Gastrocnemius medialis (tissue), 4 donors: ENCODE measurements at regions not wholly inside any gene's neighbourhood (a gene's known extent, or its start where the extent isn't known, plus 50 kb on each side); places are given as distances from the start of the nearest gene placed in this dataset.

ENCODE experiments used
- ATAC-seq, 2 donors: fragments of 150-250 bp; one replicate each; pipeline ENCODE4 v1.9.1; 2016
- DNase-seq, 2 donors: peaks; one replicate each; pipeline ENCODE4 v3.0.0-alpha.2; 2019
- H3K27ac ChIP-seq, 4 donors: fragments of 200-600 bp; sonication (generic); 1 replicate in 1 of 4; 2 replicates in 3 of 4; pipeline ENCODE4 v1.5.1; 2016 to 2018; ENCODE audit warnings: mild to moderate bottlenecking in 2 of 4, moderate library complexity in 1 of 4
- H3K27me3 ChIP-seq, 3 donors: fragments of 200-600 bp; sonication (generic) in 2 of 3; 1 replicate in 1 of 3; 2 replicates in 2 of 3; pipeline versions ENCODE4 v1.5.1 to v1.6.0; 2016 to 2019; ENCODE audit warnings: mild to moderate bottlenecking in 1 of 3, moderate library complexity in 1 of 3
- H3K36me3 ChIP-seq, 2 donors: fragments of 200-600 bp; sonication (generic) in 1 of 2; one replicate each; pipeline ENCODE4 v1.5.1; 2017 to 2018
- H3K4me1 ChIP-seq, 2 donors: fragments of 200-600 bp; sonication (generic) in 1 of 2; one replicate each; pipeline ENCODE4 v1.5.1; 2016 to 2017; ENCODE audit warnings: mild to moderate bottlenecking in 2 of 2
- H3K4me3 ChIP-seq, 4 donors: fragments of 200-600 bp; sonication (generic) in 3 of 4; 1 replicate in 1 of 4; 2 replicates in 3 of 4; pipeline ENCODE4 v1.5.1; 2016 to 2019; ENCODE audit warnings: mild to moderate bottlenecking in 2 of 4
- H3K9me3 ChIP-seq, 3 donors: fragments of 200-600 bp; sonication (generic) in 2 of 3; 1 replicate in 1 of 3; 2 replicates in 2 of 3; pipeline ENCODE4 v1.5.1; 2016 to 2019
- CTCF ChIP-seq, 5 experiments: fragments of 450-650 bp in 3 of 5; fragments of 200-600 bp in 2 of 5; sonication (generic) in 2 of 5; IDR thresholded peaks in 4 of 5; conservative IDR thresholded peaks in 1 of 5; 1 replicate in 4 of 5; 2 replicates in 1 of 5; pipeline ENCODE4 v1.5.1; 2016 to 2019; ENCODE audit warnings: antibody characterized with exemption in 5 of 5, mild to moderate bottlenecking in 3 of 5, moderate library complexity in 3 of 5
- POLR2A ChIP-seq, 2 donors: fragments of 450-650 bp; IDR thresholded peaks; one replicate each; pipeline ENCODE4 v1.6.1; 2017; ENCODE audit warnings: antibody characterized with exemption in 2 of 2, mild to moderate bottlenecking in 2 of 2, moderate library complexity in 2 of 2
- in situ Hi-C, 4 donors: fragments of 200-750 bp; cut with MboI; loops; one replicate each; pipeline versions ENCODE4 v1.15.0 to v1.8.0; 2017; ENCODE audit warnings: low sequenced_read_pairs in 4 of 4
- intact Hi-C: fragments of 100-400 bp; cut with DNase I; formaldehyde crosslinking; loops from one replicate; pipeline ENCODE4 v1.15.1; 2023; ENCODE audit warnings: low total_unique reads
- microRNA counts, 2 donors: library from miRNA; unstranded; fragments of <30 nt; microRNA quantifications; one replicate each; lab custom pipeline; 2016

GRCh38 chr5:160508780-160509361 is 87.2 kb downstream of the PTTG1 start:
- ATAC-seq (peak; percentile 76 to 88), DNase-seq (peak; percentile 16 to 24)
- peaks cover 0 to 2% (median 0%) of the 10 kb centered on the region in 3 donors for H3K27me3 ChIP-seq
- H3K4me1 ChIP-seq = no peaks in the 10 kb centered on the region
- H3K27ac ChIP-seq = no peak overlapping the region
- intact Hi-C loops (no loop called here), in situ Hi-C loops (no loop called here)
- no peaks in the 10 kb centered on the region for H3K9me3 ChIP-seq
- H3K36me3 ChIP-seq = no peaks in the 10 kb centered on the region
- H3K4me3 ChIP-seq = no peak overlapping the region
- TF ChIP-seq POLR2A (IDR thresholded peaks at IDR 0.05) (no peak), CTCF (IDR thresholded peaks at IDR 0.05 in 4 of 5, conservative IDR thresholded peaks at IDR 0.05 in 1 of 5) (peak; percentile 66 to 86 (median 75))

DNA sequence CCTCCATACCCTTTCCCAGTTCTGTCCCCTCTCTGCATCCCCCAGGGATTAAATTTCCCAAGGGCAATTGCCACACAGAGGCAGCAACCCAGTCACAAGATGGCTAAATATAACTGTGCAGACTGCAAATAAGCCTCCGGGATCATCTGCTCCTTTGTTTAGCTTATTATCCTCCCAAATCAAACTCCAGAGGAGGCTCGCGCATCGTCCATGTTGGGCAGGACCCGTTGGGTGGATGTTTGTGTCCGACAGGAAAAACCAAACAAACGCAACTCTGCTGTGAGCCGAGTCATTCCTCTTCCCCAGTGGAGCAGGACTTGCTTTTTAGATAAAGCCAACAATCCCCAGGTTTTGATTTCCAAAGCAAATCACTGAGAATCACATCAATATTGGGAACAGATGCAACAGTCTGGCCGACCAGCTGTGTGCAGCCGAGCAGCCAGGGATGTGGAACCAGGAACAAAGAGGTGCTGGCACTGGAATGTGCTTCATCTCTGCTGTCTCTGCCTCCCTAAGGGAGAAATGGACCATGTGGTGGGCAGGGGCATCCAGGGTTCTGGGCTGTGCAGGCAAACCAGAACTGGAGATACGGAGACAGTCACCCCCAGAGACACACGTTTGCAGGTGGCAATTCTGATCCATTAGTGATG is 89.8 kb downstream of the PTTG1 start:
- intact Hi-C loops = no loop called here
- no peak for TF ChIP-seq CTCF (IDR thresholded peaks at IDR 0.05 in 4 of 5, conservative IDR thresholded peaks at IDR 0.05 in 1 of 5)
- no peak for TF ChIP-seq POLR2A (IDR thresholded peaks at IDR 0.05)
- peaks cover 0 to 2% (median 0%) of the 10 kb centered on the region in 3 donors for H3K27me3 ChIP-seq
- H3K4me3 ChIP-seq = no peak overlapping the region
- in situ Hi-C loops = no loop called here
- DNase-seq (no peak), ATAC-seq (no peak)
- no peak overlapping the region for H3K27ac ChIP-seq
- no peaks in the 10 kb centered on the region for H3K4me1 ChIP-seq
- no peaks in the 10 kb centered on the region for H3K9me3 ChIP-seq
- no peaks in the 10 kb centered on the region for H3K36me3 ChIP-seq

MicroRNA genes in the stretch of these regions (microRNA counts, 767-probe panel; counts per million panel counts)
- microRNA hsa-miR-146a-5p (lab: Ali Mortazavi, UCI) = 356 to 448 counts per million in 2 donors
